ENCODE measurements at regions not wholly inside any gene's neighbourhood (a gene's known extent, or its start where the extent isn't known, plus 50 kb on each side); places are given as distances from the start of the nearest gene placed in this dataset.

GRCh38 chr12:115859231-115859630, 418.3 kb downstream of the MED13L start:
- 22 to 31% methylated on average over 6 of the region's 6 CpGs for WGBS, 2 donors

GRCh38 chr12:115857923-115858322, 419.6 kb downstream of the MED13L start:
- no peaks in the 10 kb centered on the region for H3K9me3 ChIP-seq
- no peaks in the 10 kb centered on the region for H3K36me3 ChIP-seq
- WGBS, 2 donors: 74 to 82% methylated on average over 3 of the region's 3 CpGs
- DNase-seq: peak in 1 of 2 donors; percentile 26
- peak in 1 of 2 donors; percentile 24 for ATAC-seq (ENCODE audit: low FRiP score in 2 of 2)
- H3K27ac ChIP-seq: peak overlapping the region in 1 of 4 donors; percentile 48
- peaks cover 0 to 10% (median 0%) of the 10 kb centered on the region in 4 donors for H3K4me1 ChIP-seq
- no peaks in the 10 kb centered on the region for H3K27me3 ChIP-seq
- TF ChIP-seq CTCF (IDR thresholded peaks at IDR 0.05) (no peak), EP300 (IDR thresholded peaks at IDR 0.05) (peak in 3 of 4 donors; percentile 39 to 95 (median 90)), POLR2AphosphoS5 (IDR thresholded peaks at IDR 0.05) (peak; percentile 48 to 81)
- no peak overlapping the region for H3K4me3 ChIP-seq

More at GRCh38 chr12:115859231-115859630, 418.3 kb downstream of the MED13L start:
- Histone ChIP-seq H3K9me3 (no peaks in the 10 kb centered on the region), H3K36me3 (no peaks in the 10 kb centered on the region), H3K4me3 (no peak overlapping the region), H3K4me1 (peaks cover 0 to 10% (median 0%) of the 10 kb centered on the region in 4 donors), H3K27me3 (no peaks in the 10 kb centered on the region), H3K27ac (peak overlapping the region in 2 of 4 donors; percentile 48 to 62)
- TF ChIP-seq POLR2A (IDR thresholded peaks at IDR 0.05): no peak
- TF ChIP-seq POLR2AphosphoS5 (IDR thresholded peaks at IDR 0.05): no peak
- ATAC-seq (ENCODE audit: low FRiP score in 2 of 2): no peak
- DNase-seq: no peak

- DNase-seq: no peak
- no peaks in the 10 kb centered on the region for H3K36me3 ChIP-seq
- 68 to 69% methylated on average over 7 of the region's 7 CpGs for WGBS, 2 donors
- TF ChIP-seq POLR2A (IDR thresholded peaks at IDR 0.05) (no peak), CTCF (IDR thresholded peaks at IDR 0.05) (no peak), POLR2AphosphoS5 (IDR thresholded peaks at IDR 0.05) (no peak), EP300 (IDR thresholded peaks at IDR 0.05) (no peak)
- H3K4me3 ChIP-seq: no peak overlapping the region
- ATAC-seq (ENCODE audit: low FRiP score in 2 of 2): no peak
- H3K27ac ChIP-seq: peak overlapping the region in 3 of 4 donors; percentile 14 to 17 (median 14)
- no peaks in the 10 kb centered on the region for H3K9me3 ChIP-seq
- H3K4me1 ChIP-seq: peaks cover 0 to 10% (median 0%) of the 10 kb centered on the region in 4 donors
- H3K27me3 ChIP-seq: no peaks in the 10 kb centered on the region
Measured at GRCh38 chr12:115857160-115857920, 420.2 kb downstream of the MED13L start.

GRCh38 chr12:115852054-115852453, 425.4 kb downstream of the MED13L start:
- Histone ChIP-seq H3K9me3 (peaks cover 0 to 7% (median 6%) of the 10 kb centered on the region in 4 donors), H3K4me1 (no peaks in the 10 kb centered on the region), H3K27me3 (no peaks in the 10 kb centered on the region), H3K27ac (no peak overlapping the region), H3K4me3 (no peak overlapping the region), H3K36me3 (no peaks in the 10 kb centered on the region)
- WGBS, 2 donors: 90 to 100% methylated on average over 1 of the region's 1 CpG
- no peak for ATAC-seq (ENCODE audit: low FRiP score in 2 of 2)
- no peak for TF ChIP-seq POLR2A (IDR thresholded peaks at IDR 0.05)
- TF ChIP-seq POLR2AphosphoS5 (IDR thresholded peaks at IDR 0.05): no peak
- no peak for TF ChIP-seq EP300 (IDR thresholded peaks at IDR 0.05)
- TF ChIP-seq CTCF (IDR thresholded peaks at IDR 0.05): no peak
- DNase-seq: no peak

GRCh38 chr12:115850957-115851356, 426.5 kb downstream of the MED13L start:
- DNase-seq (no peak), ATAC-seq (ENCODE audit: low FRiP score in 2 of 2) (no peak)
- Histone ChIP-seq H3K4me1 (no peaks in the 10 kb centered on the region), H3K4me3 (no peak overlapping the region), H3K27me3 (no peaks in the 10 kb centered on the region), H3K36me3 (no peaks in the 10 kb centered on the region), H3K27ac (no peak overlapping the region), H3K9me3 (peaks cover 0 to 7% (median 6%) of the 10 kb centered on the region in 4 donors)
- 75 to 86% methylated on average over 1 of the region's 1 CpG for WGBS, 2 donors
- TF ChIP-seq CTCF (IDR thresholded peaks at IDR 0.05) (no peak), POLR2A (IDR thresholded peaks at IDR 0.05) (no peak), EP300 (IDR thresholded peaks at IDR 0.05) (no peak), POLR2AphosphoS5 (IDR thresholded peaks at IDR 0.05) (no peak)

Data from upper lobe of left lung (tissue), 6 donors.